Large intestine (tissue), 3 donors: ENCODE measurements at regions not wholly inside any gene's neighbourhood (a gene's known extent, or its start where the extent isn't known, plus 50 kb on each side); places are given as distances from the start of the nearest gene placed in this dataset.

ENCODE experiments used
- DNase-seq, 2 donors: peaks; one replicate each; pipeline versions ENCODE4 v3.0.0 to v3.0.0-alpha.2; 2013
- H3K27ac ChIP-seq: one replicate; pipeline ENCODE4 v1.5.1; 2013; ENCODE audit warnings: low read length
- H3K27me3 ChIP-seq: 2 replicates; pipeline ENCODE4 v1.6.1; 2013; ENCODE audit warnings: low read length; ENCODE audit not compliant: control insufficient read depth, insufficient read depth
- H3K36me3 ChIP-seq: 2 replicates; pipeline ENCODE4 v1.6.1; 2013; ENCODE audit warnings: low read length; ENCODE audit not compliant: control insufficient read depth, insufficient read depth
- H3K4me1 ChIP-seq: one replicate; pipeline ENCODE4 v1.6.1; 2013; ENCODE audit warnings: low read length; ENCODE audit not compliant: control insufficient read depth, insufficient read depth
- H3K4me3 ChIP-seq: one replicate; pipeline ENCODE4 v1.5.1; 2013; ENCODE audit warnings: low read length
- H3K9me3 ChIP-seq: one replicate; pipeline ENCODE4 v1.6.1; 2013; ENCODE audit warnings: mild to moderate bottlenecking, low read depth, low read length, moderate library complexity; ENCODE audit not compliant: control insufficient read depth
- WGBS: methylation state at CpG from one replicate; pipeline ENCODE4 v1.1.5; 2013; ENCODE audit warnings: low lambda C conversion rate; ENCODE audit not compliant: insufficient coverage; 5-methylcytosine and 5-hydroxymethylcytosine counted together

GRCh38 chr13:47798194-47798593 is 202.9 kb downstream of the SUCLA2 start:
- H3K4me1 ChIP-seq, result no peaks in the 10 kb centered on the region
- no peaks in the 10 kb centered on the region for H3K36me3 ChIP-seq
- H3K9me3 ChIP-seq, result no peaks in the 10 kb centered on the region
- H3K27me3 ChIP-seq, result no peaks in the 10 kb centered on the region
- no peak overlapping the region for H3K4me3 ChIP-seq
- no CpG with 5 or more reads among the region's 6 CpGs for WGBS
- H3K27ac ChIP-seq, result no peak overlapping the region
- DNase-seq, result no peak

DNA sequence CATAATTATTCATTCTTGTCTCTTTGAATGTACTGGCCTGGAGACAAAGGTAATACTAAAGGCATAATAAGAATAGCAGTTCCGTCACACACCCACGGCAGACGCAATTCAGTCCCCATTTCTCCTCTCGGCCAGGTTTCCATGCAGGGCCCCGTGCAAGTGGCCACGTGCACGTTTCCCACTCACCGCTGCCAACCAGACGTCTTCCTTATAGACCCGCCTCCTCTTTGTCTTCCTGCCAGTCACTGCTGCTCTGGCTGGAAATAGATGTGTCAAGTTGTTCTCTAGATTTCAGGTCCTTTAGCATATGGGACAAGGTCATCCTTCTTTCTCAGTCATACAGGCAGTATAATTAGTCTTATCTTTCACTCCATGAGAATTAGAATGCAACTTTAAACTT is 204.3 kb downstream of the SUCLA2 start:
- no peaks in the 10 kb centered on the region for H3K36me3 ChIP-seq
- DNase-seq, result no peak
- no peaks in the 10 kb centered on the region for H3K9me3 ChIP-seq
- no peaks in the 10 kb centered on the region for H3K4me1 ChIP-seq
- no peak overlapping the region for H3K27ac ChIP-seq
- H3K4me3 ChIP-seq, result no peak overlapping the region
- no peaks in the 10 kb centered on the region for H3K27me3 ChIP-seq
- WGBS, result no CpG with 5 or more reads among the region's 10 CpGs

- H3K9me3 ChIP-seq, result no peaks in the 10 kb centered on the region
- H3K4me3 ChIP-seq, result no peak overlapping the region
- WGBS, result 94% methylated on average over 2 of the region's 2 CpGs
- no peak overlapping the region for H3K27ac ChIP-seq
- no peaks in the 10 kb centered on the region for H3K36me3 ChIP-seq
- H3K4me1 ChIP-seq, result no peaks in the 10 kb centered on the region
- no peaks in the 10 kb centered on the region for H3K27me3 ChIP-seq
- no peak for DNase-seq
These were observed 206.1 kb downstream of the SUCLA2 start for GRCh38 chr13:47794963-47795362.

DNA sequence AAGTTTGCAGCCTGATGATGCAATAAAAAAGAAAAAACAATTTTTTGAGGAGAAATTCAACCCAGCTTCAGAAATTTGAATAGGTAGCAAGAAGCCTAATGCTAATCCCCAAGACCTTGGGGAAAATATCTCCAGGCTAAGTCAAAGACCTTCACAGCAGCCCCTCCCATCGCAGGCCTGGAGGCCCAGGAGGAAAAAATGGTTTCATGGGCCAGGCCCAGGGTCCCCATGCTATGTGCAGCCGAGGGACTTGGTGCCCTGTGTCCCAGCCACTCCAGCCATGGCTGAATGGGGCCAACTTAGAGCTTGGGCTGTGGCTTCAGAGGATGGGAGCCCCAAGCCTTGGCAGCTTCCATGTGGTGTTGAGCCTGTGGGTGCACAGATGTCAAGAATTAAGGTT is 210.3 kb downstream of the SUCLA2 start:
- WGBS, result no CpG with 5 or more reads among the region's 2 CpGs
- Histone ChIP-seq H3K4me3 (no peak overlapping the region), H3K4me1 (no peaks in the 10 kb centered on the region), H3K36me3 (no peaks in the 10 kb centered on the region), H3K27me3 (no peaks in the 10 kb centered on the region), H3K27ac (no peak overlapping the region), H3K9me3 (no peaks in the 10 kb centered on the region)
- DNase-seq, result no peak

- Histone ChIP-seq H3K27me3 (no peaks in the 10 kb centered on the region), H3K4me3 (no peak overlapping the region), H3K9me3 (no peaks in the 10 kb centered on the region), H3K27ac (no peak overlapping the region), H3K4me1 (no peaks in the 10 kb centered on the region), H3K36me3 (no peaks in the 10 kb centered on the region)
- DNase-seq, result no peak
These were observed 212.2 kb downstream of the SUCLA2 start for GRCh38 chr13:47788844-47789243.

- H3K4me1 ChIP-seq, result no peaks in the 10 kb centered on the region
- no peak for DNase-seq
- no peaks in the 10 kb centered on the region for H3K27me3 ChIP-seq
- H3K4me3 ChIP-seq, result no peak overlapping the region
- H3K36me3 ChIP-seq, result no peaks in the 10 kb centered on the region
- H3K9me3 ChIP-seq, result no peaks in the 10 kb centered on the region
- no peak overlapping the region for H3K27ac ChIP-seq
These were observed 226.4 kb downstream of the SUCLA2 start for GRCh38 chr13:47774671-47774994.

- Histone ChIP-seq H3K36me3 (no peaks in the 10 kb centered on the region), H3K9me3 (no peaks in the 10 kb centered on the region), H3K4me1 (no peaks in the 10 kb centered on the region), H3K27ac (no peak overlapping the region), H3K27me3 (no peaks in the 10 kb centered on the region), H3K4me3 (no peak overlapping the region)
- no CpG with 5 or more reads among the region's 1 CpG for WGBS
- DNase-seq, result no peak
These were observed 236.3 kb downstream of the SUCLA2 start for GRCh38 chr13:47764817-47765216.

GRCh38 chr13:47757466-47758080 is 243.5 kb downstream of the SUCLA2 start:
- WGBS, result 83% methylated on average over 2 of the region's 4 CpGs
- Histone ChIP-seq H3K4me3 (no peak overlapping the region), H3K27ac (no peak overlapping the region), H3K36me3 (no peaks in the 10 kb centered on the region), H3K27me3 (no peaks in the 10 kb centered on the region), H3K9me3 (no peaks in the 10 kb centered on the region), H3K4me1 (no peaks in the 10 kb centered on the region)
- no peak for DNase-seq

- no peak overlapping the region for H3K4me3 ChIP-seq
- H3K36me3 ChIP-seq, result no peaks in the 10 kb centered on the region
- no peaks in the 10 kb centered on the region for H3K27me3 ChIP-seq
- DNase-seq, result no peak
- H3K4me1 ChIP-seq, result no peaks in the 10 kb centered on the region
- WGBS, result no CpG with 5 or more reads among the region's 6 CpGs
- no peak overlapping the region for H3K27ac ChIP-seq
- no peaks in the 10 kb centered on the region for H3K9me3 ChIP-seq
These were observed 253.2 kb downstream of the SUCLA2 start for GRCh38 chr13:47747901-47748300.

- no peaks in the 10 kb centered on the region for H3K27me3 ChIP-seq
- H3K4me3 ChIP-seq, result no peak overlapping the region
- no peaks in the 10 kb centered on the region for H3K9me3 ChIP-seq
- H3K4me1 ChIP-seq, result no peaks in the 10 kb centered on the region
- 58% methylated on average over 3 of the region's 5 CpGs for WGBS
- no peak overlapping the region for H3K27ac ChIP-seq
- no peaks in the 10 kb centered on the region for H3K36me3 ChIP-seq
- DNase-seq, result no peak
These were observed 274.7 kb downstream of the SUCLA2 start for GRCh38 chr13:47726394-47726793.

DNA sequence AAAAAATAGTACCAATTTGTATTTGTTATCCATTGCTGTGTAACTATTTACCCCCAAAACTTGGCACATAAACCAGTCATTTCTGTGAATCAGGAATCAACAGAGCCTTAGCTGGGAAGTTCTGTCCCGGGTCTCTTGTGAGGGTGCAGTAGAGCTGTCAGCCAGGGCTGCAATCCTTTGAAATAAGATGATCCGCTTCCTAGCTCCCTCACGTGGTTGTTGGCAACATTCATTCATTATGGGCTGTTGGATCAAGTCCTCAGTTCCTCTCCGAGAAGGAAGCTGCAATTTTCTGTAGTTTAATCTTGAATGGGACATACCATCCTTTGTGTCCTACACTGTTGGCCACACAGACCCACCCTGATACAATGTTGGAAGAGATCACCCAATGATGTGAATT is 277.2 kb downstream of the SUCLA2 start:
- H3K27ac ChIP-seq, result no peak overlapping the region
- H3K4me3 ChIP-seq, result no peak overlapping the region
- DNase-seq, result no peak
- no peaks in the 10 kb centered on the region for H3K36me3 ChIP-seq
- H3K4me1 ChIP-seq, result no peaks in the 10 kb centered on the region
- no peaks in the 10 kb centered on the region for H3K9me3 ChIP-seq
- no CpG with 5 or more reads among the region's 4 CpGs for WGBS
- H3K27me3 ChIP-seq, result no peaks in the 10 kb centered on the region
